ENCODE measurements at regions not wholly inside any gene's neighbourhood (a gene's known extent, or its start where the extent isn't known, plus 50 kb on each side); places are given as distances from the start of the nearest gene placed in this dataset.

DNA sequence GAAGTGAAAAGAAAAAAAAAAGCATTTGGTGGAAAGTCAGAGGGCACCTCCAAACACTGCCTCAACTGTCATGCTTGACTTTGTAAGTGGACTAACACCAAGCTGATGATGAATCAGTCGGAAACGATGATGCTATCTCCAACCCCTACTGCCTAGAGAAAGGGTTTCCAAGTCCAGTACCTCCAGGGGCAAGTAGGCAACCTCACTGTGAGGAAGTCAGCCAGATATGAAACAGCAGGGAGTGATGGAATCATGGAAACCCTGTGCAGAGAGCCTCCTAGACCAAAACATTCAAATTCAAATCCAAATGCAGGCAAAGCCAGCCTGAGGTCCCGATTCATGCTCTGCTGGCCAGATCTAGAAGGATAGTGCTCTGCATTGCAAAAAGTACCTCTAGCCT is 100.9 kb upstream of the SERP2 start:
- Histone ChIP-seq H3T11ph (ENCODE audit: low read length) (no peak overlapping the region), H3K18ac (ENCODE audit: insufficient read length, low read depth, low read length) (no peak overlapping the region), H2BK12ac (ENCODE audit: insufficient read length, low read depth, low read length) (no peak overlapping the region), H4K8ac (replicated peaks; ENCODE audit: insufficient read length, low read depth, low read length) (no peak overlapping the region), H3K56ac (ENCODE audit: insufficient read length, low read depth, low read length) (no peak overlapping the region), H3K14ac (ENCODE audit: insufficient read depth, low read length) (no peak overlapping the region), H2AK5ac (ENCODE audit: insufficient read length, low read length) (no peak overlapping the region), H4K20me1 (ENCODE audit: control insufficient read depth, insufficient read depth, insufficient read length) (no peaks in the 10 kb centered on the region), H3K4me2 (ENCODE audit: insufficient read depth, insufficient read length, low read length) (no peak overlapping the region), H3K9me3 (ENCODE audit: control insufficient read depth, low read depth, low read length) (no peaks in the 10 kb centered on the region), H4K5ac (ENCODE audit: insufficient read length, low read depth, low read length) (no peak overlapping the region), H3K79me1 (ENCODE audit: insufficient read depth, low read depth, low read length, poor library complexity, severe bottlenecking) (no peaks in the 10 kb centered on the region), H2AFZ (ENCODE audit: low read length) (no peak overlapping the region), H3K4ac (ENCODE audit: low read depth, low read length) (no peak overlapping the region), H3K23me2 (ENCODE audit: insufficient read length, low read depth, low read length, poor library complexity, severe bottlenecking) (no peaks in the 10 kb centered on the region), H3K27me3 (ENCODE audit: insufficient read depth, low read length) (no peaks in the 10 kb centered on the region), H3K9ac (ENCODE audit: extremely low read depth, insufficient read length, low read length) (no peak overlapping the region), H2BK120ac (ENCODE audit: low read depth, low read length, poor library complexity, severe bottlenecking) (no peak overlapping the region), H3K4me1 (ENCODE audit: insufficient read depth, low read length) (no peaks in the 10 kb centered on the region), H3K23ac (ENCODE audit: insufficient read length, low read depth, low read length) (no peak overlapping the region), H4K91ac (ENCODE audit: insufficient read length, low read depth, low read length) (no peak overlapping the region), H3K27ac (ENCODE audit: insufficient read length, low read depth, low read length) (no peak overlapping the region), H2BK5ac (ENCODE audit: insufficient read length, low read length) (no peak overlapping the region), H2BK15ac (ENCODE audit: low read depth, low read length) (no peak overlapping the region), H3K79me2 (ENCODE audit: insufficient read depth, low read length) (no peaks in the 10 kb centered on the region), H2BK20ac (ENCODE audit: low read depth, low read length, poor library complexity, severe bottlenecking) (no peak overlapping the region)
- Mint-ChIP-seq H3K27me3 (ENCODE audit: low read depth) (peaks cover 6% of the 10 kb centered on the region), H3K4me1 (peaks cover 0 to 8% of the 10 kb centered on the region in 2 experiments; a peak in 2 of 4 replicates), H3K4me3 (no peak overlapping the region), H3K9me3 (no peaks in the 10 kb centered on the region), H3K36me3 (ENCODE audit: insufficient read depth in 1 of 3, low read depth in 3 of 3) (no peaks in the 10 kb centered on the region), H3K27ac (no peak overlapping the region)
- TF ChIP-seq, protein P1, sequence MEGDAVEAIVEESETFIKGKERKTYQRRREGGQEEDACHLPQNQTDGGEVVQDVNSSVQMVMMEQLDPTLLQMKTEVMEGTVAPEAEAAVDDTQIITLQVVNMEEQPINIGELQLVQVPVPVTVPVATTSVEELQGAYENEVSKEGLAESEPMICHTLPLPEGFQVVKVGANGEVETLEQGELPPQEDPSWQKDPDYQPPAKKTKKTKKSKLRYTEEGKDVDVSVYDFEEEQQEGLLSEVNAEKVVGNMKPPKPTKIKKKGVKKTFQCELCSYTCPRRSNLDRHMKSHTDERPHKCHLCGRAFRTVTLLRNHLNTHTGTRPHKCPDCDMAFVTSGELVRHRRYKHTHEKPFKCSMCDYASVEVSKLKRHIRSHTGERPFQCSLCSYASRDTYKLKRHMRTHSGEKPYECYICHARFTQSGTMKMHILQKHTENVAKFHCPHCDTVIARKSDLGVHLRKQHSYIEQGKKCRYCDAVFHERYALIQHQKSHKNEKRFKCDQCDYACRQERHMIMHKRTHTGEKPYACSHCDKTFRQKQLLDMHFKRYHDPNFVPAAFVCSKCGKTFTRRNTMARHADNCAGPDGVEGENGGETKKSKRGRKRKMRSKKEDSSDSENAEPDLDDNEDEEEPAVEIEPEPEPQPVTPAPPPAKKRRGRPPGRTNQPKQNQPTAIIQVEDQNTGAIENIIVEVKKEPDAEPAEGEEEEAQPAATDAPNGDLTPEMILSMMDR (conservative IDR thresholded peaks at IDR 0.05) = no peak
- no peak for DNase-seq
- WGBS (ENCODE audit: extremely low coverage, insufficient read length, low lambda C conversion rate) = no CpG with 5 or more reads among the region's 3 CpGs

All from H9 (cell line).